NCI-H69 (cell line): ENCODE measurements at regions not wholly inside any gene's neighbourhood (a gene's known extent, or its start where the extent isn't known, plus 50 kb on each side); places are given as distances from the start of the nearest gene placed in this dataset.

Experiments
- DNase-seq: peaks from one replicate; lab custom pipeline; 2025; lab: John Stamatoyannopoulos, UW

DNA sequence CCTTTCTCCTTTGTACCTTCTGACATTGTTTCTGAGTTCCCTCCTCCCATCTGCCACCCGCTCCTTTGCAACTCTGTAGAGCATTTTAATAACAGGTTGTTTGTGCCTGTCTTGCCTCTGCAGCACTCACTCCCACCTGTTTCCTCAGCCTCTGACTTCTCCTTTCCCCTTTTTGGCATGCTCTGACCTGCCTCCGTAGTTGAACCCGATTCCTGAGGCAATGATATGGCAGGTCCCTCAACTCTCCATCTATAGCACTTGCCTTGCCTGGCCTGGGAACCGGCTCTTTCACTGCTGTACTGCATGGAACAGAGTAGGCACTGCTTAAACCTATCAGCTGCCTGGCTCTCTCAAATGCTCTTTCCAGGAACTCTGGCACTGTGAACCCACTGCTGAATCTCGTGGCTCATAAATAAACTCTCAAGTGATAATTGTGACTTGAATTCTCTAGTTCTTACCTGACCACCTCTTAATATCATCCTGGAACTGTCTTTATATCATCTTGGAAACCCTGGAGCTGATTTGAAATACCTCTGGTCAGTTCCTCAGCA is 50.3 kb downstream of the UTRN start:
- DNase-seq: no peak

DNA sequence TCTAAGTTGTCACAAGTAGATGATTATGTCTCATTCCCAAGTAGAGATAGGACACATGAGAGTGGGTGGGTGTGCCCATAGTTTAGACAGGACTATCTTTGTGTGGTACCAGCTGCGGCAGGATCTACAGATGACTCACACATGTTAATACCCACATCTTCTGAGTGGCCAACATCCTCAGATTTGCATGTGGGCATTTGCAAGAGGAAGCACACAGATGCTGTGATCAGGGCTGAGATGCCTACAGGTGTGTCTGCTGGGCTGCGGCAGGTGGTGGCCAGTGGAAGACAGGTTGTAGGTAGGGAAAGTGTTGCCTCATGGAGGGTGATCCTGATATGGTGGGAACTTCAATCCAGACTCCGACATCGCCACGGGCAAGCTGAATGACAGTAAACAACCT is 50.8 kb downstream of the UTRN start:
- no peak for DNase-seq

DNA sequence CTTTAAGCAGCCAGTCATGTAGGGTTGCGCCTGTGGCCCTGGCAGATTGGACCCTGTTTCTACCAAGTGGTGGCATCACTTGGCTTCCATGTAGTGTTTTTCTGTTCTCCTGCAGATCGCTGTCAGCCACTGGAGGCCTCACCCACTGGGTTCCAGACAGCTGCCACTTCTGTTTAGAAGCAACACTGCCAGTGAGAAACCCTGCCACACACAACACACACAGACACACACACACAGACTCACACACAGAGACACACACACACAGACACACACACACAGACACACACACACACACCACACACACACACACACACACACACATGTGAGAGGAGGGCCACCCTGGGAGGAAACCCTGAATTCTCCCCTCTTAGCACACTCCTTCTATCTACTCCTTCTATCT is 51.8 kb downstream of the UTRN start:
- DNase-seq: no peak

DNA sequence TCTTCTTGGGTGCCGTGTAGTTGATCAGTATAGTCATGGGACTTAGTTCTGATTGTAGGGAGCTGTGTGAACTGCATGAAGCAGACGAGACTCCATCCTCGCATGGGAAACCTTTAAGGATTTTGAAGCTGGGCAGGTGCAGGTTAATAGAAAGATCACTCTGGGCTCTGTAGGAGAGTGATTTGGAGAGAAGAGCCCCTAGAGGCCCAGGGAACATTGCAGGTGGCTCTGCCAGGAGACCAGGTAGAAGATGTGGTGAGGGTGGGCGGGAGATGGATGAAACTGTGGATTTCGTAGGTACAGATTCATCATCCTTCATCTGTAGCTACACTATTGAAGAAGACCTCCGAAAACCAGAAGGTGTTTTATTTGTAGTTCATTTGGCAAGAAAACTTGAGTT is 53.3 kb downstream of the UTRN start:
- DNase-seq: no peak

DNA sequence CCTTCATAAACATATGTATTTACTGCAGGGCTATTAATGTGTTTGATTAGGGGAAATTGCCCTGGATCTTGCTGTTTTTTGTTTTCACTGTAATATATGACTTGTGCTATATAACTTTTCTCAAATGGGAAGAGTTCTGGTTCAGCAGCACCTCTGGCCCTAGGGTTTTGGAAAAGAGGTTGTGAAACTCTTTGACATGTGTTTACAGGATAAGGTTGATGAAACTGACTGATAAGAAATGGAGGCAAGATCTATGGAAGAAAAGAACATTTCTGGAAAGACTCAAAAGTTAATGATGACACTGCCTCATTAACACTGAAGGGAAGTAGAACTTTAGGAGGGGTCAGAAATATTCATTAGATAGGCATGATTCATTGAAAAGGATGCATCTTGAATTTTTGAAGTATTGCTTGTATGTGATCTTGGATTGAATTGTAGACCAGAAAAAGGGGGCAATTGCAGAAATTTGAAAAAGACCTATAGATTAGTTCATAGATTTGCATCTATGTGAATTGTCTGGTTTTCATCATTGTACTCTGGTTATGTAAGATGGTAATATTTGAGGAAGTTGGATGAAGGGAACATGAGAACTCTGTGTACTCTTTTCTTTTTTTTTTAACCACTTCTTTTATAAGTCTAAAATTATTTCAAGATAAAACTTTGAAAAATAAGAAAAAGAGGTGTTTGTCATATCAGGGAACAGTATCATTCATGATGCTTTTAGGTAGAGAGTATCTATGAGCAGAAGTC is 54.0 kb downstream of the UTRN start:
- no peak for DNase-seq

DNA sequence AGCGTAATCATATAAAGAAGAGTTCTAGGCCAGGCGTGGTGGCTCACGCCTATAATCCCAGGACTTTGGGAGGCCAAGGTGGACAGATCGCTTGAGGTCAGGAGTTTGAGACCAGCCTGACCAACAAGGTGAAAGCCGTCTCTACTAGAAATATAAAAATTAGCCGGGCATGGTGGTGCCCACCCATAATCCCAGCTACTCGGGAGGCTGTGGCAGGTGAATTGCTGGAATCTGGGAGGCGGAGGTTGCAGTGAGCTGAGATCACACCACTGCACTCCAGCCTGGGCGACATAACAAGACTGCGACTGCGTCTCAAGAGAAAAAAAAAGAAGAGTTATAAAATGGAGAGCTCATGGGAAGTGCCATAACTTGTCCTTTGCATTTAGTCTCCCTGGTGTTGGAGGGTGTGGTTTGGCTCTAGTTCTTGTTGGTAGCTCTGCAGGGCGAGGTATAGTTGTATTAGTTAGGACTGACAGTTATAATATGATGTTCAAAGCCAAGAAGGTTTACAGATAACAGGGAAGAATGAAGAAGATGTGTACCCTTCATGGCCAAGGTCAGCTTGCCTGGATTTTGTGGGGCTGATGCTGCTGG is 54.8 kb downstream of the UTRN start:
- no peak for DNase-seq

DNA sequence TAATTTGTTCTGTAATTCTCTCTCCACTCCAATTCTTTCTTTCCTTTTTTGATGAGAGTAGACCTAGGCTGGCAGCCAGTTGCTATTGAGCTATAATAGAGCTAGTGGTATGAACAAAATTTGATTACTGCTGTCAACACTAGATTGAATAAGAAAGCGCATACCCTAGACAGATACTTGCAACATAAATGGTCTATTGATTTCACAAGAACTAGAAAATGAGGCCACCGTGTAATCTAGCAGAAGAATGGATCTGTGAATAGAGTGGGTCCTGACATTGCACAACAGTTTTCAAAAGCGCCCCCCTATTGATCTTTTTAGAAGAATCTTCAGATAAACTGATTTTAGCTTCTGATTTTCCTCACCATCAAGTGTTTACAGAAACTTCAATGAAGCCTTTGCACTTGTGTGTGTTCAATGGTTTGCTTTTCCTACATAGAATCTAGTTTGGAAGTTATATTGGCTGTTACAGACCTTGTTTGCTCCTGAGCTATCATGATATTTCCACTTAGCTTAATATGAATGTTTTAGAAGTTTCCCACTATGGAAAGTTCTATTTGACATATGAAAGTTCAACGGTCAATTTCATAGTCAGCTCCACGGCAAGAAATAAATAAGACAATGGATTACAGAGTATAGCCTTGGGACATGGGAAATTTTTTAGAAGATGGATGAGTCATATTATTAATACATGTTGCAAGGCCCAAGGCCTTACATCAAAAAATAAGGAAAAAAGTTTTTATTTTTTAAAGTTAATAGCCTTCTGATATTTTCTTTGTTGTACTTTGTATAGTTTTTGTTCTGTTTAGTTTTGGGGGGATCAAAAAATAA is 55.6 kb downstream of the UTRN start:
- no peak for DNase-seq

DNA sequence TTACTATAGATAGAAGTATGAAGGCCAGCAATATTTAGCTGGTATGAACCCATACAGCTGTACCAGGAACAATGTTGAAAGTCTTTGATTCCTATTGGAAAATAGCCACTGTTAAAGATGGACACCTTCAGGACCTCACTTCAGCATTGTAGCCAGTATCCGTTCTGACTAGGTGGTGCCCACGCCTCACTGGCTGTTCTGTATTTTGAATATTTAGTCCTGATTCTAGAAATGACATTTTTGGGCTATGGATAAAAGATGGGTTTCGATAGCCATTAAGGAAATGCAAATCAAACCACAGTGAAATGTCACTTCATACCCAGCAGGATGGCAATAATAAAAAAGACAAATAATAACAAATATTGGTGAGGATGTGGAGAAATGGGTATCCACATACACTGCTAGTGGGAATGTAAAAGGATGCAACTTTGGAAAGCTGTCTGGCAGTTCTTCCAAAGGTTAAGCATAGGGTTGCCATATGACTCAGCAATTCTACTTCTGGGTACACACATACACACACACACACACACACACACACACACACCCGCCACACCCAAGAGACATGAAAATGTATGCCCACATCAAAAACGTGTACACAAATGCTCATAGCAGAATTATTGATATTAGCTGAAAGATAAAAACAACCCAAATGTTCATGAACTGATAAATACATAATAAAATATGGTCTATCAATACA is 56.8 kb downstream of the UTRN start:
- no peak for DNase-seq

DNA sequence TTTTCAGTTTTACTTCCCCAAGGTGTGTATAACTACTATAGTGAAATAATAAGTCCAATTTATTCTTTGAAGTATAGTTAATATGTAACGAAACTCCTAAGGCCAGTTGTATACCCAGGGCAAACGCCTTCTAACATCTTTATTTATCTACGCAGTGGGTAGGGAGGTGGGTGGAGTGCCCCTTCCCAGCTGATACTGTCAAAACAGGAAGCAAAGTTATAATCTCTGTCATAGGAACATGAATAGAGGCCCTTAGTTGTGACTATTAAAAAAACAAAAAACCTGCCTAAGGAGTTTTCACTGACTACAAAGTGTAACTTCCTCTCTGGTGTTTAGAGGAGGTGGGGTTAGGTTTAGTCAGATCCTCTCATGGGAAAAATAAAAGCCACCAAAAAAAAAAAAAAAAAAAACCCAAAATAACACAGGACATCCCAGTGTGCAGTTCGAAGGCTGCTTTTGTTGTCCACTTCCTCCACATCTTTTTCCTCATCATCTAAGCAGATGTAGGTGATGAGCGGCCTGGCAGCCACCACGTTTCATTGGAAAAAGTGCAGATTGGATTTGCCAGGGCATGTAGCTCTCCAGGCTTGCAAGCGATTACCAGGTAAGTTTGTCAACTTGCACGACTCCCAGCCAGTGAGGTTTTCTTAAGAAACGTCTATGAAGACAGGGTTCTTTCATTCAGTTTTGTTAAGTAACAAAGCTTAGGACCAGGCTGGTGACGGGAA is 58.7 kb downstream of the UTRN start:
- no peak for DNase-seq

DNA sequence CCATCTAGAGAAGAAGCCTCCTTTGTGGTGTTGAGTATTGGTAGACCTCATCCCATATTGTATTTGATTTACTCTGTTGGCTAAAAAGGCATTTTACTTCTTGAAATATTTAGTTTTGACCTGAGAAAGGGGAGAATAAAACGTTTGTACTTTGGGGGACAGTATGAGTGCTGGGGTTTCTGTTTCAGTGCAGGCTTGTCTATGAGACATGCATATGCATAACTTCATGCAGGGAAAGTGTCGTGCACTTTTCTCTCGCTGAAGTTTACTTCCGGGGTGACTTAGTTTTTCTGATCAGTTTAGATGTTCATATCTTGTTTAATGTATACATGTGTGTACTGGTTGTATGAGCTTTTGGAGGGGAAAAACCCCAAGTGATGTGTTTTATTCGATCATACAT is 59.5 kb downstream of the UTRN start:
- no peak for DNase-seq

DNA sequence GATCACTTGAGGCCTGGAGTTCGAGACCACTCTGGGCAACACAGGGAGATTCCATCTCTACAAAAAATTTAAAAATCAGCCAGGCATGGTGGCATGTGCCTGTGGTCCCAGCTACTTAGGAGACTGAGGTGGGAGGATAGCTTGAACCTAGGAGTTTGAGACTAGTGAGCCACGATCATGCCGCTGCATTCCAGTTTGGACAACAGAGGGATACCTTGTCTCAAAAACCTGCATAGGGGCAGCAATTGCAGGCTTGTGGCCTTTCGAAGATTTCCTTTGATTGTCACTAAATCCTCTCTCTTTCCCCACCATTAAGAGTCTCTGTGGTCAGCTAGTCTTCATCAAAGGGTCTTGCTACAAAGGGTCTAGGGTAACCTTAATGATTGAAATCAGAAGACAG is 60.3 kb downstream of the UTRN start:
- DNase-seq: no peak

DNA sequence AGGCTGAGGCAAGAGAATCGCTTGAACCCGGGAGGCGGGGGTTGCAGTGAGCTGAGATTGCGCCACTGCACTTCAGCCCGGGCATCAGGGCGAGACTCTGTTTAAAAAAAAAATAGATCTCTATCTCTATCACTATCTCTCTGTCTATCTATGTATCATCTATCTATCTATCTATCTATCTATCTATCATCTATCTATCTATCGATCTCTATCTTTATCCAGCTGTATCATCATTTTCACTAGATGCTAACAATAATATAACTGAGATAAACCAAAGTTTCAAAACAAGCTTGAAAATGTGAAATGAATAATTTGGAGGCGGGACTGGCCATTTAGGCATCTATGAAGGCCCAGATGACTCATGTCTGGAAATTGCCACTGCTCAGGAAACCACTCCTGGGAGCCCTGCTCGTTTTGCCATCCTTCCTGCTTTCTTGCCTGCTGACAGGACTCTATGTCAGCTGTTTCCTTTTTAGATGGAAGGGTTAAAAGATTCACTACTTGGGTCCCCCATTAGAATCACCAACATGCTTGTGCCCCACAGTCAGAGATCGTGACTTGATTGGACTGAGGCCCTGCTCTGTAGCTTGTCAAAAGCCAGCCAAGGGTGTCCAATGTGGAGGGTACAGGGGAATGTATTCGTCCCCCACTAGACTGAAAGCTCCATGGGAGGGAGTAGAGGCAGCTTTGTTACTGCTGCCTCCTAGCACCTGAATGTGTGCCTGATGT is 61.7 kb downstream of the UTRN start:
- DNase-seq: no peak

DNA sequence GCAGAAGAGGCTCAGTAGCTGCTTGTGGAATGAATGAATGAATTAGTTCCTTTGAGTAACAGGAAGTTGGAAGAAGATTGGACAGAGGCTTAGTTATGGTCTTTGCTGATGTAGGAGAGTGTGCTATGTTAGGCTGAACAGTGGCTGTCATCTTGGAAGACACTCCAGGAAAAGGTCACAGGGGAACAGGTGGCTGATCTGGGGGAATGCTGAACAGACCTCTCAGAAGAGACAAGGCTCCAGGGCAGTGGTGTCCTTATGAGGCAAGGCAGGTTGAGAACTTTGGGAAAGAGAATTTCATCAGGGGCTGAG is 62.3 kb downstream of the UTRN start:
- no peak for DNase-seq

DNA sequence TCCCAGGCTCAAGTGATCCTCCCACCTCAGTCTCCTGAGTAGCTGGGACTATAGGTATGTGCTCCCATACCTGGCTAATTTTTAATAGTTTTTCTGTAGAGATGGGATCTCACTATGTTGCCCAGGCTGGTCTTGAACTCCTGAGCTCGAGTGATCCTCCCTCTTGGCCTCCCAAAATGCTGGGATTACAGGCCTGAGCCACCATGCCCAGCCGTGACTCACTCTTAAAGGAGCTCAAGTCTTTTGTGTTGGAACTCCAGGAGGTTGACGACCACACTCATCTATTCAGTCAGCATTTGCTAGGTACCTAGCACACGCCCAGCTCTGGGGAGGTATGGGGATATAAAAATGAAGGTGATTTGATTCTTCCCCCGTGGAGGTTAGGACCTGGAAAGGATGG is 62.8 kb downstream of the UTRN start:
- DNase-seq: no peak

DNA sequence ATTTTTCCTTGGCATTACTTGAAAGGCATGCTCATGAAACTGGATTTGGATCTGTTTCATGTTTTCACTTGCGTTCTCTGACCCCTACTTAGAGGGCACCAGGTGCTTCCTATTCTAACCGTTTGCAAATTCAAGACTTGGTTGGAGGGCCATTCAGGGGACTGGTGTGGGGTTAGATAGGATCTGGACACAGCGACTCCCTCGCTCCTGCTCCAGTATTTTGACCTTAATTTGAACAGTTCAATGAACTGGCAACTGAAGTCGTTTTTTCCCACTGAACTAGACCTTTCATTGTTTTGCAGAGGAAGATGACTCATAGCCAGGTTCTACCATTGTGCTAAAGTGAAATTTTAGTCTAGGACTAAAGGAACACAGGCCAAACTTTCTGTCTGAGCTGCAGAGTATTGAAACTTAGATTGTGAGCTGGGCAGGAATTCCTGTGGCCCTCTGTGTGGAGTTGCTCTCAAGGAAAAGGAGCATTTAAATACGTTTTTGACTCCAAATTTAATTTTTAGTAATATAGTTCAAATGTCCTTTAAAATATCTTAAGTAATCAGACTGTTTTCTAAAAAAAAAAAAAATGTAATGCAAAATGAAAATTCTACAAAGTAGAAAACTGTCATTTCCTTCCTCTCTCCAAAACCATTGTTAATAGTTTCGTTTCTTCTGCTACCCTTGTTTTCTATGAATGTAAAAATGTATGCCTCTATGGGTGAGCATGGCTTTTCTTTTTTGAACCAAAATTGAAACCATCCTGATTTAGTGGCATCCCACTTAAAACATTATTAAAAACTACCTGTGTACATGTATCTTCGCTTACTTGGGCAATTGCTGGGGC is 64.8 kb downstream of the UTRN start:
- no peak for DNase-seq

DNA sequence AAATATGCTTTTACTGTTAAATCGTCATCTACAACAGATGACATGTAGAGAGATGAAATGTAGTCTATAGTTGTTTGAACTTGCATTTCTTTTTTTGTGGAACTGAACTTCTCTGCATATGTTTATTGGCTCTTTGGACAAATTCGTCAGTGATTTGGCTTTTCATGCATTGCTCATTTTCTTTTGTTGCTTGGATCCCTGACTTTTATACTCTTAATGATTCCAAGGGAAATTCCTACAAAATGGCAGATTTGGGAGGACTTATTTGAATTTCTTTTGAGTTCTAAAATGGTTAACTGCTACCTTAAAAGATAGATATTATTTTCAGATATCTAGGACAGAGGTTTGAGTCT is 65.4 kb downstream of the UTRN start:
- DNase-seq: no peak

DNA sequence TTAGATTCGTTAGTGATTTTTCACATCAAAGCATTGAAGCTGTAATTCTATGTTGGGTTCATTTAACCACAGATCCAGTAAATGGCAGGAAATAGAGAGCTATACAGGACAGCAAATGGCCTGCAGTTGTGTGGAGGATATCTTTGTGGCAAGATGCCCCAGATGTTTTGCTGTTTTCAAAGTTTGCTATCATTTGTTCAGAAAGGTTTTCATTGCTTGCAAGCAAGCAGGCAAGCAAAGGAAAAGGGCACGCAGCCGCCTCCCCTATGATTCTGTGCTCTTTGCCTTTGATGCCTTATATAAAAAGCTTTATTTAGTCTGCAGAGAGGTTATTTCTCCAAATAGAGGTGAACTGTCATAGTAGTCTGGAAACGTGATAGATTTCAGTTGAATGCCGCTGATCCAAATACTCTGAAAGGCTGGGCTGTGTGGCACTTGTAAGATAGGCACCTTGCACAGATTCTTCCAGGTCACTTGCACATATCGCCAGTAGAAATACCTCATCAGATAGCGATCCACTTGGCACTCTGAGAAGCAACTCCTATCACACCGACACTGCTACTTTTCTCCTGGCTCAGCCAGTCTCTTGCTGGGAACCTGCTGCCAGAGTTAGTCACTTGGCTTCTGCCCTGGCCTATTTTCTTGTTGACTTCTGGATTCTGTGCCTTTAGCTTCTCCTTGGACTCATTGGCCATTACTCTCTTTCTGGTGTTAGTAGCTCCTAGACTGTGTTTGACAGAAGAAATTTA is 66.4 kb downstream of the UTRN start:
- no peak for DNase-seq

DNA sequence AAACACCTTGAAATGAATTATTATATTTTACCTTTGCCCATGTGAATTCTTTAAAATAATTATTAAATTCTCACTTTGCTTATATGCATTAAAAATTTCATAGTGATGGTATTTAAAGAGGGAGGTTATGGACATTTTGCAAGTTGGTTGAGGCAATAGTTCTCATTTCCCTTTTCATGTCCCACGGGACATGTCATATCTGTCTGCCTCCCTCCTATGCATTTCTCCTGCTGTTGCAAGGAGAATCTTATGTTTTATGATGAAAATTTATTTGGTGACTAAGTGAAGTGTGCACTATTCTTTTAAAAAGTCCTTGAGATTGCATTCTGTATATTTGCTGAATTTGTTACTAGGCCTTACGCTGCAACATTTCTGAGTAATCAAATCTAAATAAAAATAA is 67.2 kb downstream of the UTRN start:
- DNase-seq: no peak

DNA sequence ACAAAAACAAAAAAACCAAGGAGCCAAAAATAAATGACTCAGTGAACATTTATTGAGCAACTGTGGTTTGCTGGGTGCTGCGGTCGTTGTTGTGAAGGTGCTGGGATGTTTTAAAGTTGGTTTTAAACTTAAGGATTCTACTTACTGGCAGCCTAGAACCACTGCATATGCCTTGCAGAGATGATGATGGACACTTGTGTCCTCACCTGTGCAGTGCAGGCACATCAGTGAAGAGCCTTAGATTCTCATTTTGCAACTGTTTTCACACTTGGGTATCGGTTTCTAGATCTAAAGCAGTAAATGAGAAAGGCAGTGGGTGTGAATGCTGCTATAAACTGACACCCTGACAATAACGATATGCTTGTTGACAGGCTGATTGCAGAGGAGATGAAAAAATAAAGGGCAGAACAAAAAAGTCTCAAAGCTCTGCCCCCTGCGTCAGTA is 68.8 kb downstream of the UTRN start:
- no peak for DNase-seq

DNA sequence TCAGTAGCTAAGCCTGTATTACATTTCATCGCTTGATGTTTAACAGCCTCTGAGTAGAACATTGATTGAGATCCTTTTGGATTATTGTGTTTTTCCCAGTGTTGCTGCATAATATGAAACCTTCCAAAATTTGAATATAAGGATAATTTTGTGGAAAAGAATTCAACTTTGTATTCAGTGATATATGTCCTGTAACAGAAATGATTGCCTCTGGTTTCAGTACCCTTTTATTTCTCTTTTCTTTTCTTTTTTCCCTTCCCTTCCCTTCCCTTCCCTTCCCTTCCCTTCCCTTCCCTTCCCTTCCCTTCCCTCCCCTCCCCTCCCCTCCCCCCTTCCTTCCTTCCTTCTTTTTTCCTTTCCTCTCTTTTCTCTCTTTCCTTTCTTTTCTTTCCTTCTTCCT is 74.6 kb downstream of the UTRN start:
- DNase-seq: no peak
